Stomach (tissue), 4 donors: ENCODE measurements at regions not wholly inside any gene's neighbourhood (a gene's known extent, or its start where the extent isn't known, plus 50 kb on each side); places are given as distances from the start of the nearest gene placed in this dataset.

ENCODE experiments used
- CTCF ChIP-seq, 7 experiments: fragments of 450-650 bp in 4 of 7; fragments of 200-600 bp in 3 of 7; sonication (generic) in 3 of 7; IDR thresholded peaks; one replicate each; pipeline ENCODE4 v1.5.1; 2016 to 2019; ENCODE audit warnings: antibody characterized with exemption in 7 of 7, control low read depth in 2 of 7, mild to moderate bottlenecking in 1 of 7
- EP300 ChIP-seq: sonication (generic); formaldehyde crosslinking; IDR thresholded peaks from one replicate; pipeline ENCODE4 v1.6.1; 2017; ENCODE audit warnings: antibody characterized with exemption
- POLR2AphosphoS5 ChIP-seq, 3 donors: sonication (generic); formaldehyde crosslinking; IDR thresholded peaks; one replicate each; pipeline ENCODE4 v1.6.1; 2016; ENCODE audit warnings: antibody characterized with exemption in 3 of 3

GRCh38 chr7:17668122-17668521, 272.2 kb downstream of the SNX13 start:
- TF ChIP-seq CTCF (IDR thresholded peaks at IDR 0.05): no peak
- TF ChIP-seq EP300: no peak
- TF ChIP-seq POLR2AphosphoS5 (IDR thresholded peaks at IDR 0.05): no peak
